NAMALWA (cell line): ENCODE measurements at regions not wholly inside any gene's neighbourhood (a gene's known extent, or its start where the extent isn't known, plus 50 kb on each side); places are given as distances from the start of the nearest gene placed in this dataset.
"Not testable (repeated sequence)": the region's sequence is repeated elsewhere in the genome, so short reads cannot be mapped to it uniquely, and the experiment has no call there.

Experiments
- DNase-seq: peaks from one replicate; pipeline ENCODE4 v3.0.0-alpha.2; 2015; ENCODE audit warnings: low spot score

DNA sequence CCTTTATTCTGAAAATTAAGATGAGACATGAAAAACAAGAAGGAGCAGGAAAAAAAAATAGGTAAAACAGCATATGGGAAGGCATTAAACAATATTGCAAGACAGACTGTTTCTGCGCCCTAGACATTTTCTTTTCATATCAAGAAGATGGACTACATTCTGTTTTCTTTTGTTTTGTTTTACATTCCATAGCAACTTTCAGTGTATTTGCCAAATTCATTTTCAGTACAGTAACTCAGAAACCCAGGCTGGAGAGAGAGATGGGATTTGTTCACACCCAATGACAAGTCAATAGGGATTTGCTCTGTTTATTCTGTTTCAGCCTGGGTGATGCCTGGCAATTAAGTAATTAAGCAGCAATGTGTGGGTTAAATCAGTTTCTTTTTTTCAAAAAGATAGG lies 892.8 kb upstream of the DIAPH2 start:
- no peak for DNase-seq

- DNase-seq: no peak
Measured at GRCh38 chrX:95797344-95797743, 887.3 kb upstream of the DIAPH2 start.

GRCh38 chrX:95823796-95824195 lies 860.8 kb upstream of the DIAPH2 start:
- no peak for DNase-seq

DNA sequence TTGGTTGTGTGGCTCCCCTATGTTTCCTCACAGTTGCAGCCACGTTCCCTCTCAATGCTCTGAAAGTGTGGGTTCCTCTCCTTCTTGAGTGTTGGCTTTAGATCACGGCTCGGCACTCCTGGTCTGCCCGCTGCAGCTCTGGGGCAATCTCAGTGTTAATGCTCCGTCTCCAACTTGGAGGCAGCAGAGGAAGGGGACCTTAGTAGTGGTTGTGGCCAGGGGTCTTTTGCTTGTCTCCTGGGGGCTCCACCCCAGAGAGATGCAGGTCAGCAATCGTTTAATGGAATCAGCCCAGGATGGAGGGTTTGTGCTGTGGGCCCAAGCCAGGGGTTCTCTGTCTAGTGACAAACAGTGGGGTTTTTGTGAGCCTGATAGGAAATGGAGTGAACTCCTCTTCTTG lies 849.4 kb upstream of the DIAPH2 start:
- no peak for DNase-seq

GRCh38 chrX:95836517-95836916 lies 848.1 kb upstream of the DIAPH2 start:
- no peak for DNase-seq

DNA sequence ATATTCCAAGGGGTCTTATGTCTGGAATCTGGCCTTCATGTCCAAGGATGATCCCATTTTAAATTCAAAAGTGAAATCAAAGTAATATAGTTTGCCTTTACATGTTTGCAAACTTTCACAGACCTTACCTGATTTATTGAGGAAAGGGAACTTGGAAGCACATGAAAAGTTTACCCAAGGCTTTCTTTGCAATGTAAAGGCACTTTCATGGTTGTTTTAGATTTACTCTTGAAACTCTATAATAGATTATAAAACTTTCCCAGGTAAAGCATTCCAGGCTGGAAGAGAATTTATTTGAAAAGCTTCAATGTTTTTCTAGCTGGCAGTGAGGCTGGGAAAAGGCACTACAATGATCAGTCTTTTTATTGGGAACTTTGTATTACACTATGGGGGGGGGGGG lies 842.8 kb upstream of the DIAPH2 start:
- no peak for DNase-seq

DNA sequence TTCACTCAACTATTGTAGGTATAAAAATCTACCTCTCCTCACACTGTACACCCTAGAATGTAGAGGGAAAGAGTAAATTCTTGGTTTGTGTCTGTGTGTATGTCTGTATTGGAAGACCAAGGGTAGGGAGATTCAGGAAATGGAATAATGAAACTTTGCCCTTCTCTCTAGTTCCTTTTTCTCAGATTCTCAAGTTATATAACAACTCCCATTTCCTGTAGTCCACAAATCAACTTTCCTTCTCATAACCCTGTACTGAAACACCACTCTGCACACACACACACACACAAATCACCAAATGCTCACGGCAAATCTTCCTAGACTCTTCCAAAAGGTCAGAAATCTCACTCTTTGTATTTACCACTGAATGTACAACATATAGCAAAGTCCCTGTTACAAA lies 824.5 kb upstream of the DIAPH2 start:
- no peak for DNase-seq

GRCh38 chrX:95875661-95876060 lies 809.0 kb upstream of the DIAPH2 start:
- DNase-seq: no peak

- DNase-seq: no peak
Measured at GRCh38 chrX:95878874-95879273, 805.8 kb upstream of the DIAPH2 start.

DNA sequence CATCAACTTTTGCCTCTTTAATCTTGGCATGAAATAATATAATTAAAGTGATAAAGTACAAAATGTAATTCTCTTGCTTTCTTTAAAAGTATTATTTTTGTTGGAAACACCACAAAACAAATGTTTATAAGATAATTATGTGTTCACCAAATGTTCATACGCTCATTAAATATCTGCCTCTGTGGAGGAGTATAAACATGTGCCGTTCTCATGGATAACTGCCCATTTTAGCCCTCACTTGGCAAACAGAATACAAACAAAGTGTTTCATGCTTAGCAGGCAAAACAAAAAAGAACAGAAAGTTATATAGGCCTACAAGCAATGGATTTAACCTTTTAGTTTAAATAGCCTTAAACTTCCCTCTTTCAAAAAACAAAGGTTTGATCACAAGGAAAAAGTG lies 800.5 kb upstream of the DIAPH2 start:
- DNase-seq: no peak

- no peak for DNase-seq
Measured at GRCh38 chrX:95885074-95885473, 799.6 kb upstream of the DIAPH2 start.

DNA sequence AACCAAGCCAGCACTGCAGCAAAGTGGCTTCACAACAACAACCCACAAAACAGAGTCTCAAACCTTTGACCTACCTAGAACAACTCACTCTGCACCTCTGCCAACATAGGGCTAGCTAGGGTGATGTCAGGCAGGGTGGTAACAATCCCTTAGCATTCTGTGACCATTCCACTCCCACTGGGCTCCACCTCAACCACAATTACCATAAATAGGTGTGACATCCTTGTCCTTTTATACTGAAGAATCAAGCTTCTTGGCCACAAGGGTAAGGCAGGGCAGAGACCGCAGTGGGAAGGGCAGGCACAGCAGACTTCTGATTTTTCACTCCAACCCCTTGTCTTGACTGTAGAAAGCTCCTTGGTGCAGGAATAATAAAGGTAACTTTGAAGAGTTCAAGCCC lies 795.4 kb upstream of the DIAPH2 start:
- no peak for DNase-seq

- DNase-seq: no peak
Measured at GRCh38 chrX:95893636-95894035, 791.0 kb upstream of the DIAPH2 start.

DNA sequence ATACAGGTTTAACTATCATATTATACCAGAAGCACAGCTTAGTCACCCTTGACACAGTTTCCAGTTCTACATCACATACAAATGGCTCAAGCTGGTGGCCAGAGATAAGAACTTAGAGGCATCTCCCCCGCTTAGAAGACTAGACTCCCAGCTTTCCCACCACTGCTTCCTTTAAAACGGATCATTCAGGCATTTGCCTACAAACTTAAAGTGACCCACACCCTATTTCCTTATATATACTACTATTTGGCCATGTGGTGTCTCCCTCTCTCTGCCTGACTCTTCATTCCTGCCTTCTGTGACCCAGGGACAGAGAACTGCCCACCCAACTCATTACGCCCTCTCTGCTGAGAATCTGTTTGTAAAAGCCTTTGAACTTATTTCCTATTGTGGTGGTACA lies 781.2 kb upstream of the DIAPH2 start:
- DNase-seq: no peak

DNA sequence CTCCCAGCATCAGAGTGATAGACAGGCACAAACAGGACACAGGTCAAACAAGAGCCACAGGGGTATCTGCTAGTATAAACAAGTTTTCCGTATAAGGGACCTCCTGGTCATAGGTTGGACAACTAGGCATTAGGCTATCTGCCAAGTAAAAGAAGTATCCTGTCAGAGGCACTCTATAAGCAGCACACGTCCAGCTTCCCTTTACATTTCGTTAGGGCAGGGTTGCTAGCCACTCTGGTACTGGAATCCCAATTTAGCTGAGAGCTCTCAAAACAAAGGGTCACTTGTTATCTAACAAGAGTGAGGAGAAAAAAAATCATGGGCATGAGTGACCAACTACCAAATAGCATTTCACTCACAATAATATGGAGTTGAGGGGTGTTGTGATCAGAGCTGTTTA lies 780.7 kb upstream of the DIAPH2 start:
- no peak for DNase-seq

DNA sequence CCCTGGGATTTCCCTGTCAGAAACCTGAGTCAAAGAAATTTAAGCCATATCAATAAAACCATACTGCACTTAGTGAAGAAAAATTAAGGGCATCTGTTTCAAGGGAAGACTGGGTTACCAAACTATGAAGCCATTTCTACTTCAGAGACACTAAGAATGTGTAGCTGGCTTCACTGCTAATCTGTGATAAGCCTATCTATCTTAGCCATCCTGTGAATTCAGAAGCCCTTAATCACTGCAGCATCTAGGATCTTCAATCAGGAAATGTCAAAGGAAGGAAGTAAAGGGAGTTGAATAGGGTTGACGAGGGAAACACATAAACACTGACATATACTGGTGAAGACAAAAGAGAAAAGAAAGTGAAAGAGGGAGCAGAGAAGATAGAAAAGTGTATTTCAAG lies 777.6 kb upstream of the DIAPH2 start:
- no peak for DNase-seq

DNA sequence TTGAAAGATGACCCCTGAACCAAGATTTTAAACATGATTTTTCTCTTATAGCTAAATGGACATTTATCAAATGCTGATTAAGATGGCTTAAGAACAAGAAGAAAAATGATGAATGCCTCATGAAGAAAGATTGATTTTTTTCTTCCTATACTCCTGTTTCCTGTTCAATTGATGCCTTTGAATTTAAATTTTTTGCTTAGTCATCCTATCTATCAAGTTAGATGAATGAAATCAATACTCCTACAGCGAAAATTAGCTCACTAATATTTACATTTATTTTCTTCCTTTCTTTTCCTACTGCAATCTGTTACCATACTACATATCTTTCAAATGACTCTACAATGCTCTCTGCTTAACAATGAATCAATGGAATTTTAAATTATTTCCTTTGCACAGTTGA lies 773.6 kb upstream of the DIAPH2 start:
- no peak for DNase-seq

GRCh38 chrX:95919605-95920004 lies 765.0 kb upstream of the DIAPH2 start:
- no peak for DNase-seq

DNA sequence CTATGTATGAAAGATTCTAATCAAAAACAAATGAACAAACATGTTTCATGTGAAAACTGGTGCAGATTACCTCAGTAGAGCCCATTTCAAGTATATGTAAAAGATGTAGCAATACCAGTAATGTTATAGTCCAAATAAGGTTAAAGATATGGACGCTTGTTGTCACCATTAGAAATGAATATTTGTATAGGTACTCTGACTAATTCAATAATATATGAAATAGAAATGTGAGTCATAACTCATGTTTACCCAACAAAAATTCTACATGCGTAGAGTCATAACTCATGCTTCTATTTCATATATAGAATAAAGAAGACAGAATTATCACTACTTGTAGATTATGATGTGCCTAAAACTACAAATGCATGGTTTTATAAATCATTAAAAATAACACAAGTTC lies 739.1 kb upstream of the DIAPH2 start:
- no peak for DNase-seq

- no peak for DNase-seq
Measured at GRCh38 chrX:95949588-95949987, 735.1 kb upstream of the DIAPH2 start.

DNA sequence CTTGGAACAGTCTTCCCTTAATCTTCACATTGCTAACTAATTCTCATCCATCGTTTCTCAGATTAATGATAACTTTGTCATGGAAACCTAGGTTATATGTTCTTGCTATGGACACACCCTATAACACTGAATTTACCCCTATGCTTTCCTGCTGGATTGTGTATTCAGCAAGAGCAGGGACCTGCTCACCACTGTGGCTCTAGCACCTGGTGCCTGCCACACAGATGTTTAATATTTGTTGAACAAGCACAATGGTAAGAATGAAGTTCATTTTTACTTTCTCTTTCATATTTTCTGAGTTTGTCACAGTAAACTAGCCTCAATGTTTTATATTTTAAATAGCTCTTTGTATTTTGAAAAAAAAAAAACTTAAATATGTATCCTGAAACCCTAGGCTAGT lies 734.0 kb upstream of the DIAPH2 start:
- DNase-seq: no peak

DNA sequence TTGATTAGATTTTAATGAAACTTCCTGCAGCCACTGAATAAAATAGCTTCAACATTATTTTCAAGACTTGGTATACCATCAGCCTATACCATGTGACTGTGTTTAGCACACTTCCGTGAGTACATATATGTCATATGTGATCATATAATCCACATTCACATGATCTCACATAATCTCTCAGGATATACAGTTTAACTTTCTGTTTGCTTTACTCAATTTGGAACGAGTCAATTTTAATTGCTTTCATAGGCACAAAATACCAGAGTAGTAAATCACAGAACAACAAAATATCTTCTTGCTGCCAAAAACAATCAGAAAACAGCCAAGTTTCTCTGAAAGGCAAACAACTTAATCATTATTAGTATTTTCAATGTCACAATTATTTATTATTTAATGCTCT lies 731.1 kb upstream of the DIAPH2 start:
- DNase-seq: no peak

- DNase-seq: no peak
Measured at GRCh38 chrX:95956745-95957144, 727.9 kb upstream of the DIAPH2 start.

GRCh38 chrX:95973456-95974095 lies 711.1 kb upstream of the DIAPH2 start:
- not testable (repeated sequence) for DNase-seq

DNA sequence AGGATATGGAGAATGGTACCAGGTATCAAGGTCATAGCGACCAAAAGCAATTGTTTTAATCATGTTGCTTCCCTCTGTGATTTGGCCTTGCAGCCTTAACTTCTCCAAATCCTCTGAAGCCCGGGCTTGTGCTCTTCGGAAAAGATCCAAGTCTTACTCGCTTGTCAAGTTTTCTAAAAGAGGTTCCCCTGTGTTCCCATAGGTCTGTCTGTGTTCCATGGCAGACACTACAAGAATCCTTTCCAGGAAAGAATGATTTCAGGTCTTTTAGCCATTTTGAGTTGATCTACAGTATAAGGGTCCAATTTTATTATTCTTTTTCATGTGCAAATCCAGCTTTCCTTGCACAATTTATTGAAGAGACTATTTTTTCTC lies 710.6 kb upstream of the DIAPH2 start:
- DNase-seq: no peak
